H9 (cell line): ENCODE measurements at regions not wholly inside any gene's neighbourhood (a gene's known extent, or its start where the extent isn't known, plus 50 kb on each side); places are given as distances from the start of the nearest gene placed in this dataset.
A peak's percentile ranks its signal among the peaks of the same experiment; 100 is the strongest.

ENCODE experiments used
- DNase-seq: peaks from one replicate; pipeline ENCODE4 v3.0.0-alpha.2; 2017
- H2AFZ ChIP-seq: one replicate; pipeline ENCODE4 v1.6.1; 2013; ENCODE audit warnings: mild to moderate bottlenecking, low read length, control low read depth, moderate library complexity
- H2AK5ac ChIP-seq: 2 replicates; pipeline ENCODE4 v1.6.1; 2013; ENCODE audit warnings: low read length, control low read depth, mixed read lengths; ENCODE audit not compliant: insufficient read length
- H2BK120ac ChIP-seq: one replicate; pipeline ENCODE4 v1.6.1; 2013; ENCODE audit warnings: low read depth, mild to moderate bottlenecking, low read length, control low read depth, inconsistent platforms; ENCODE audit not compliant: poor library complexity, severe bottlenecking
- H2BK12ac ChIP-seq: 2 replicates; pipeline ENCODE4 v1.6.1; 2013; ENCODE audit warnings: low read length, control low read depth, mixed read lengths, low read depth; ENCODE audit not compliant: insufficient read length
- H2BK15ac ChIP-seq: 2 replicates; pipeline ENCODE4 v1.6.1; 2013; ENCODE audit warnings: low read depth, low read length, control low read depth
- H2BK20ac ChIP-seq: one replicate; pipeline ENCODE4 v1.6.1; 2013; ENCODE audit warnings: low read depth, mild to moderate bottlenecking, low read length, control low read depth, inconsistent platforms; ENCODE audit not compliant: poor library complexity, severe bottlenecking
- H2BK5ac ChIP-seq: 2 replicates; pipeline ENCODE4 v1.6.1; 2013; ENCODE audit warnings: low read length, control low read depth, mixed read lengths; ENCODE audit not compliant: insufficient read length
- H3K14ac ChIP-seq: 2 replicates; pipeline ENCODE4 v1.6.1; 2013; ENCODE audit warnings: low read length, control low read depth; ENCODE audit not compliant: insufficient read depth
- H3K18ac ChIP-seq: 2 replicates; pipeline ENCODE4 v1.6.1; 2013; ENCODE audit warnings: low read depth, mild to moderate bottlenecking, mixed read lengths, low read length, control low read depth; ENCODE audit not compliant: insufficient read length
- H3K23ac ChIP-seq: 2 replicates; pipeline ENCODE4 v1.6.1; 2013; ENCODE audit warnings: low read length, control low read depth, mixed read lengths, low read depth; ENCODE audit not compliant: insufficient read length
- H3K23me2 ChIP-seq: 2 replicates; pipeline ENCODE4 v1.6.1; 2013; ENCODE audit warnings: low read depth, mild to moderate bottlenecking, mixed read lengths, low read length, control low read depth; ENCODE audit not compliant: insufficient read length, poor library complexity, severe bottlenecking
- H3K27ac ChIP-seq: 2 replicates; pipeline ENCODE4 v1.5.1; 2013; ENCODE audit warnings: low read length, control low read depth, mixed read lengths, low read depth; ENCODE audit not compliant: insufficient read length
- H3K27me3 ChIP-seq: 2 replicates; pipeline ENCODE4 v1.6.1; 2013; ENCODE audit warnings: low read length, control low read depth, inconsistent platforms; ENCODE audit not compliant: insufficient read depth
- H3K4ac ChIP-seq: 2 replicates; pipeline ENCODE4 v1.6.1; 2013; ENCODE audit warnings: low read depth, mild to moderate bottlenecking, control low read depth, inconsistent platforms, low read length, moderate library complexity
- H3K4me1 ChIP-seq: 2 replicates; pipeline ENCODE4 v1.6.1; 2013; ENCODE audit warnings: low read length, control low read depth, inconsistent platforms; ENCODE audit not compliant: insufficient read depth
- H3K4me2 ChIP-seq: 2 replicates; pipeline ENCODE4 v1.6.1; 2013; ENCODE audit warnings: low read length, control low read depth, mixed read lengths; ENCODE audit not compliant: insufficient read length, insufficient read depth
- H3K56ac ChIP-seq: 2 replicates; pipeline ENCODE4 v1.6.1; 2013; ENCODE audit warnings: low read depth, mild to moderate bottlenecking, mixed read lengths, low read length, control low read depth; ENCODE audit not compliant: insufficient read length
- H3K79me1 ChIP-seq: 2 replicates; pipeline ENCODE4 v1.6.1; 2013; ENCODE audit warnings: low read depth, mild to moderate bottlenecking, moderate library complexity, low read length, control low read depth, inconsistent platforms; ENCODE audit not compliant: insufficient read depth, poor library complexity, severe bottlenecking
- H3K79me2 ChIP-seq: 2 replicates; pipeline ENCODE4 v1.6.1; 2013; ENCODE audit warnings: low read length, control low read depth, inconsistent platforms; ENCODE audit not compliant: insufficient read depth
- H3K9ac ChIP-seq: 2 replicates; pipeline ENCODE4 v1.6.1; 2013; ENCODE audit warnings: low read length, control low read depth, mixed read lengths; ENCODE audit not compliant: insufficient read length; ENCODE audit errors: extremely low read depth
- H3K9me3 ChIP-seq: one replicate; pipeline ENCODE4 v1.6.1; 2013; ENCODE audit warnings: low read depth, low read length, inconsistent platforms; ENCODE audit not compliant: control insufficient read depth
- H3T11ph ChIP-seq: one replicate; pipeline ENCODE4 v1.6.1; 2013; ENCODE audit warnings: mild to moderate bottlenecking, low read length, control low read depth, inconsistent platforms
- H4K20me1 ChIP-seq: one replicate; pipeline ENCODE4 v1.6.1; 2013; ENCODE audit not compliant: control insufficient read depth, insufficient read length, insufficient read depth
- H4K5ac ChIP-seq: 2 replicates; pipeline ENCODE4 v1.6.1; 2013; ENCODE audit warnings: low read depth, mild to moderate bottlenecking, mixed read lengths, low read length, control low read depth; ENCODE audit not compliant: insufficient read length
- H4K8ac ChIP-seq: replicated peaks from 2 replicates; pipeline ENCODE4 v1.6.1; 2013; ENCODE audit warnings: low read length, control low read depth, mixed read lengths, low read depth; ENCODE audit not compliant: insufficient read length
- H4K91ac ChIP-seq: 2 replicates; pipeline ENCODE4 v1.6.1; 2013; ENCODE audit warnings: low read depth, mild to moderate bottlenecking, moderate library complexity, mixed read lengths, low read length, control low read depth; ENCODE audit not compliant: insufficient read length
- H3K27ac Mint-ChIP-seq, 3 experiments: 2 replicates in 2 of 3; 3 replicates in 1 of 3; pipeline ENCODE4 v1.8.0; 2020 to 2021; ENCODE audit warnings: mixed read lengths in 3 of 3, mild to moderate bottlenecking in 1 of 3, moderate library complexity in 1 of 3
- H3K27me3 Mint-ChIP-seq: 2 replicates; pipeline ENCODE4 v1.8.0; 2021; ENCODE audit warnings: low read depth, mild to moderate bottlenecking, moderate library complexity, mixed read lengths
- H3K36me3 Mint-ChIP-seq, 3 experiments: 2 replicates in 2 of 3; 3 replicates in 1 of 3; pipeline ENCODE4 v1.8.0; 2020 to 2021; ENCODE audit warnings: low read depth in 3 of 3, mixed read lengths in 3 of 3; ENCODE audit not compliant: insufficient read depth in 1 of 3
- H3K4me1 Mint-ChIP-seq, 2 experiments: 2 replicates each; pipeline ENCODE4 v1.8.0; 2020; ENCODE audit warnings: mixed read lengths in 2 of 2
- H3K4me3 Mint-ChIP-seq, 2 experiments: 2 replicates in 1 of 2; 3 replicates in 1 of 2; pipeline ENCODE4 v1.8.0; 2020 to 2021; ENCODE audit warnings: mild to moderate bottlenecking in 2 of 2, mixed read lengths in 2 of 2, moderate library complexity in 1 of 2
- H3K9me3 Mint-ChIP-seq, 2 experiments: 2 replicates in 1 of 2; 3 replicates in 1 of 2; pipeline ENCODE4 v1.8.0; 2020; ENCODE audit warnings: mild to moderate bottlenecking in 2 of 2, mixed read lengths in 2 of 2, moderate library complexity in 1 of 2
- CTCF ChIP-seq: fragments of 200-600 bp; sonication (generic); conservative IDR thresholded peaks from 3 replicates; pipeline ENCODE4 v1.8.0; 2021; ENCODE audit warnings: antibody characterized with exemption, mild to moderate bottlenecking
- WGBS: extraction: QIAGEN DNeasy Blood & Tissue Kit; methylation state at CpG from one replicate; pipeline ENCODE4 v1.1.7; 2013; ENCODE audit warnings: missing lambda C conversion rate, low lambda C conversion rate, mixed read lengths; ENCODE audit not compliant: insufficient read length; ENCODE audit errors: extremely low coverage; 5-methylcytosine and 5-hydroxymethylcytosine counted together

GRCh38 chr7:125927556-125927955 is 997.9 kb upstream of the POT1 start:
- H4K8ac ChIP-seq, result no peak overlapping the region
- H3K27me3 ChIP-seq, result no peaks in the 10 kb centered on the region
- H3K23me2 ChIP-seq, result peaks cover 6% of the 10 kb centered on the region
- Mint-ChIP-seq H3K27me3 (no peaks in the 10 kb centered on the region), H3K9me3 (peaks cover 0 to 4% of the 10 kb centered on the region in 2 experiments; a peak in 3 of 5 replicates), H3K4me1 (peaks cover 48 to 51% of the 10 kb centered on the region in 2 experiments), H3K4me3 (peak overlapping the region; percentile 18 to 86), H3K27ac (peak overlapping the region; percentile 5 to 79 (median 74); a peak in 5 of 7 replicates), H3K36me3 (peaks cover 0 to 40% (median 14%) of the 10 kb centered on the region in 3 experiments; a peak in 5 of 7 replicates)
- H2AK5ac ChIP-seq, result no peak overlapping the region
- H3K79me1 ChIP-seq, result no peaks in the 10 kb centered on the region
- H2BK5ac ChIP-seq, result no peak overlapping the region
- peaks cover 29% of the 10 kb centered on the region for H3K79me2 ChIP-seq
- WGBS, result no CpG with 5 or more reads among the region's 4 CpGs
- no peak overlapping the region for H4K5ac ChIP-seq
- H3T11ph ChIP-seq, result no peak overlapping the region
- no peak overlapping the region for H2BK15ac ChIP-seq
- no peak overlapping the region for H3K18ac ChIP-seq
- DNase-seq, result no peak
- H3K4ac ChIP-seq, result no peak overlapping the region
- H3K4me1 ChIP-seq, result no peaks in the 10 kb centered on the region
- H3K23ac ChIP-seq, result no peak overlapping the region
- H2AFZ ChIP-seq, result no peak overlapping the region
- H3K4me2 ChIP-seq, result peak overlapping the region; percentile 96
- H3K14ac ChIP-seq, result no peak overlapping the region
- no peak overlapping the region for H3K56ac ChIP-seq
- H3K9me3 ChIP-seq, result peaks cover 4% of the 10 kb centered on the region
- H2BK12ac ChIP-seq, result no peak overlapping the region
- TF ChIP-seq CTCF, result no peak
- no peak overlapping the region for H2BK120ac ChIP-seq
- no peaks in the 10 kb centered on the region for H4K20me1 ChIP-seq
- H3K27ac ChIP-seq, result no peak overlapping the region
- H2BK20ac ChIP-seq, result no peak overlapping the region
- peak overlapping the region; percentile 55 for H3K9ac ChIP-seq
- H4K91ac ChIP-seq, result no peak overlapping the region
